Fibroblast of the aortic adventitia (primary cell): ENCODE measurements at regions not wholly inside any gene's neighbourhood (a gene's known extent, or its start where the extent isn't known, plus 50 kb on each side); places are given as distances from the start of the nearest gene placed in this dataset.

Experiments
- DNase-seq: peaks from one replicate; pipeline ENCODE4 v3.0.0-alpha.2; 2010; ENCODE audit warnings: low read depth
- H3K4me3 ChIP-seq: 2 replicates; pipeline ENCODE4 v1.5.1; 2011; ENCODE audit warnings: low read depth, mild to moderate bottlenecking, control low read depth, low read length, moderate library complexity
- CTCF ChIP-seq: IDR thresholded peaks from 2 replicates; pipeline ENCODE4 v1.5.1; 2011; ENCODE audit warnings: mild to moderate bottlenecking, low read length, control low read depth, inconsistent platforms; ENCODE audit not compliant: insufficient read depth

GRCh38 chr11:115627071-115627470 lies 122.9 kb upstream of the CADM1 start:
- no peak for DNase-seq
- no peak for TF ChIP-seq CTCF
- no peak overlapping the region for H3K4me3 ChIP-seq

GRCh38 chr11:115626414-115626813 lies 122.2 kb upstream of the CADM1 start:
- no peak for DNase-seq
- no peak for TF ChIP-seq CTCF

GRCh38 chr11:115625502-115625901 lies 121.3 kb upstream of the CADM1 start:
- no peak for TF ChIP-seq CTCF
- DNase-seq = no peak
- H3K4me3 ChIP-seq = no peak overlapping the region

More at GRCh38 chr11:115626414-115626813, 122.2 kb upstream of the CADM1 start:
- H3K4me3 ChIP-seq = no peak overlapping the region

GRCh38 chr11:115624065-115624464 lies 119.8 kb upstream of the CADM1 start:
- no peak overlapping the region for H3K4me3 ChIP-seq
- no peak for TF ChIP-seq CTCF

GRCh38 chr11:115623021-115623451 lies 118.8 kb upstream of the CADM1 start:
- no peak overlapping the region for H3K4me3 ChIP-seq
- TF ChIP-seq CTCF = no peak
- DNase-seq = peak; percentile 32

More at GRCh38 chr11:115624065-115624464, 119.8 kb upstream of the CADM1 start:
- DNase-seq = no peak

- DNase-seq = no peak
- no peak for TF ChIP-seq CTCF
- H3K4me3 ChIP-seq = no peak overlapping the region
Observed at GRCh38 chr11:115618428-115618827, 114.2 kb upstream of the CADM1 start.

GRCh38 chr11:115617767-115618166 lies 113.6 kb upstream of the CADM1 start:
- H3K4me3 ChIP-seq = no peak overlapping the region
- no peak for DNase-seq
- no peak for TF ChIP-seq CTCF
